GM12873 (cell line): ENCODE measurements at regions not wholly inside any gene's neighbourhood (a gene's known extent, or its start where the extent isn't known, plus 50 kb on each side); places are given as distances from the start of the nearest gene placed in this dataset.

Experiments
- TF ChIP-seq, protein P1 (sequence below): IDR thresholded peaks from 2 replicates; pipeline ENCODE4 v1.5.1; 2012; ENCODE audit warnings: low read depth, mild to moderate bottlenecking, moderate library complexity, low read length, control low read depth; ENCODE audit not compliant: insufficient read depth; ENCODE audit errors: missing control alignments

DNA sequence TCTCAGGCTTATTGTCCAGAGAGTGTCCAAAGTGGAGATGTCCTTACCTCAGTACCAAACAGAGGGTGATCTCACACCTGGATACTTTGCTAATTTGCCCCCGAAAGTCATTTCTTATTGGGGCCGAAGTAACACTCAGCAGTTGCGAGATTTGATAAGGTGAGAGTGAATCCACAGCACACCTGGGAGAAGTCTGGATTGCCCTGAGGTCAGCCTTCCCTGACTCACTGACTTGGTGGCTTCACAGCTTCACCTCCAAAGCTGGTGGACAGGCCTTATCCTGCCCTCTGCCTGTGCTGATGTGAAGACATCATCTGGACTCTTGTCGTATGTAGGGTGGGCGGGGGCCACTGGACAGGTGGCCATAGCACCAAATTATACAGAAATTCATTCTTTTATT lies 101.9 kb upstream of the ARMC2 start:
- TF ChIP-seq, protein P1, sequence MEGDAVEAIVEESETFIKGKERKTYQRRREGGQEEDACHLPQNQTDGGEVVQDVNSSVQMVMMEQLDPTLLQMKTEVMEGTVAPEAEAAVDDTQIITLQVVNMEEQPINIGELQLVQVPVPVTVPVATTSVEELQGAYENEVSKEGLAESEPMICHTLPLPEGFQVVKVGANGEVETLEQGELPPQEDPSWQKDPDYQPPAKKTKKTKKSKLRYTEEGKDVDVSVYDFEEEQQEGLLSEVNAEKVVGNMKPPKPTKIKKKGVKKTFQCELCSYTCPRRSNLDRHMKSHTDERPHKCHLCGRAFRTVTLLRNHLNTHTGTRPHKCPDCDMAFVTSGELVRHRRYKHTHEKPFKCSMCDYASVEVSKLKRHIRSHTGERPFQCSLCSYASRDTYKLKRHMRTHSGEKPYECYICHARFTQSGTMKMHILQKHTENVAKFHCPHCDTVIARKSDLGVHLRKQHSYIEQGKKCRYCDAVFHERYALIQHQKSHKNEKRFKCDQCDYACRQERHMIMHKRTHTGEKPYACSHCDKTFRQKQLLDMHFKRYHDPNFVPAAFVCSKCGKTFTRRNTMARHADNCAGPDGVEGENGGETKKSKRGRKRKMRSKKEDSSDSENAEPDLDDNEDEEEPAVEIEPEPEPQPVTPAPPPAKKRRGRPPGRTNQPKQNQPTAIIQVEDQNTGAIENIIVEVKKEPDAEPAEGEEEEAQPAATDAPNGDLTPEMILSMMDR, result no peak

DNA sequence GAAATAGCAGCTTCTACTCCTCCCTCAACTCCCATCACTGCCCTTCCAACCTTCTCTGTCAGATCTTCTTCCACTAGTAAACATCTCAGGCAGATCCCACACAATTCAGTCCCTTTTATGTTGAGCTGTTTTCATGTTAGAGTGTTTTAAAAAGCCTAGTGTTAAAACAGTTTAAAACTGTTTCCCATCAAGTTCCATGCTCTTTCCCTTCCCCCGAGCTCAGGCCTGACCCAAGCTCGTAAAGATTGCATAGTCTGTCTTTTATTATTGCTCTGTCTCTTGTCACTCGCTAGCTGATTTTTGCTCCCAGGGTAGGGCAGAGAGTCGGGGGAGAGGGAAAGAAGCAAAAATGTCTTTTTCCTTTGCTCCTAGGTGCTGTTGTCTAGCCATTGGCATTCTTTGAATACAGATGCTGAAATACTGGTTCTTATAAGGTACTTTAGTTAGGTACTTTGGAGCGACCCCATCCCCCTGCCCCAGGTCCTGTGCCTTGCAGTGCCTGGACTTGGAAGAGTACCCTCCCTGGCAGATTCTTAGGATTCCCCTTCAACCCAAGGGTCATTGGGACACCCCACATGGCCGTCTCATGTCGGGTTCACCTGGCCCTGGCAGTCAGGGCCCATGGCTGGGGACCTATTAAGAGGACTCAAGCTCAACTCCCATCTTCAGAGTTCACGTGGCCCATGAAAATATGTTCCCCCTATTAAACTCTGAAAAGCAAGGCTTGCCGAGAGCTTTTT lies 101.2 kb upstream of the ARMC2 start:
- TF ChIP-seq, protein P1, result no peak

DNA sequence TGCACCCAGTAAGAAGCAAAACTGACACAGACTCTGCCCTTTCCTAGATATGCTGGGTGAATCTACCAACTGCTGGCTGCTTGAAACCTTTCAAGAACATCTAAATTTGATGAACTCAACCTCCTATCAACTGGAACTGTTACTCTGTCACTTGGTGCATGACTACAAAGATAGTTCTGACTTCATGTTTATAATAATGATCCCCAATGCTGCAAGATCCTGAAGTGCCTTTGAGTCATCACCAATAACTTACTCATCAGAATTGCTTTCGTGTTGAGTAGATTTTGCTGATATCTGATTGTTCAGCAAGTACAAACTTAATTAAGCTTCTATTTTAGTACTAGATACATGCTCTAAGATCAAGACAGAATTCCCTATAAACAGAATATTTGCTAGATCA lies 100.2 kb upstream of the ARMC2 start:
- TF ChIP-seq, protein P1, result no peak

DNA sequence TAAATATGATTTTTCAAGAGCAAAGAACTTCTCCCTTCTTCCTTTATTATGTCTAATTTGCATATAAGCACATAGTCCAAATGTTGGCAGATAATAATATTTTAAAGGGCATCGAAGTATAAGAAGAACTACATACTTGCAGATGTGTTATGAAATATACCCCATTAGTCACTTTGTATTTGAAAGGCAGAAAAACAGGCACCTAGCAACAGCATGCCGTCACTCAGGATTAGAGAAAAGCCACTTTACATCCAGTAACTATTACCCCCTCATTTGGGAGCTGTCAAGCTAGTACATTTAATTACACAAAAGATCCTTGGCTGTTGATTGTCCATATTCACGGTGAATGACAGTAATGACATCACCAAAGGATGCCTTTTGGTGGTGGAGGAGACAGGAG lies 99.3 kb upstream of the ARMC2 start:
- TF ChIP-seq, protein P1, result no peak

DNA sequence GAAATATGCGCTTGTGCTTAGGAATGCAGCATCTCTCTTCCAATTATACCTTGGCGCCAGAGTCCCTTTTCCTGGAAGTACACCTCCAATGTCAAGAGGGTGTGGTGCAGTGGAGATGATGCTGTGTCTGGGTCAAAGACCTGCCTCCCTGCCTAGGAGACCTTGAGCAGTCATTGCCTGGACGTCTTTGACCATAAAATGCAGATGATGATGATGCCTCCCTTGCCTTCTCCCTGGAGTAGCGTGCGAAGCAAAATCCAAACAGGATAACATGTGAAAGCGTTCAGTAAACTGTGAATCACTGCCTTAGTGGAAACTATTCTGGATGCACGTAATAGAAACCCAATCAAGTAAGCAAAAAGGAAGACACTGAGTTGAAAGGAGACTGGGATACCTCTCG lies 97.4 kb upstream of the ARMC2 start:
- TF ChIP-seq, protein P1, result no peak

DNA sequence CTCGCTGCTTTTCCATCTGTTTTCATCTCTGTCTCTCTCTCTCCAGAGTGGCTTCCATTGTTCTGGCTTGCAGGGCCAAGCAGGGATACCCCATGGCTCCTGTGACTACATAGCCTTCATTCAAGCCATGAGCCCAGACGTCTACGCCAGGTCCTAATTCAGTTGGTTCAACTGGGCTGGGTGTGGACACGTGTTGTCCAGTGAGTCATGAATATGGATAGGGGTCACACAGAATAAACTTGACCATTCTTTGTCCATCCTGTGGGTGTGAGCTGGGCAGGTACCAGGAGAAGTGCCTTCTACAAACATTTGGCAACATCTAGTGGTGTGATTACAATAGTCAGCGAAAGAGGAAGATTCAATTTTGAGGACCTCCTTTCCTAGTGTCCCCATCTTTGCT lies 96.9 kb upstream of the ARMC2 start:
- TF ChIP-seq, protein P1, result no peak

DNA sequence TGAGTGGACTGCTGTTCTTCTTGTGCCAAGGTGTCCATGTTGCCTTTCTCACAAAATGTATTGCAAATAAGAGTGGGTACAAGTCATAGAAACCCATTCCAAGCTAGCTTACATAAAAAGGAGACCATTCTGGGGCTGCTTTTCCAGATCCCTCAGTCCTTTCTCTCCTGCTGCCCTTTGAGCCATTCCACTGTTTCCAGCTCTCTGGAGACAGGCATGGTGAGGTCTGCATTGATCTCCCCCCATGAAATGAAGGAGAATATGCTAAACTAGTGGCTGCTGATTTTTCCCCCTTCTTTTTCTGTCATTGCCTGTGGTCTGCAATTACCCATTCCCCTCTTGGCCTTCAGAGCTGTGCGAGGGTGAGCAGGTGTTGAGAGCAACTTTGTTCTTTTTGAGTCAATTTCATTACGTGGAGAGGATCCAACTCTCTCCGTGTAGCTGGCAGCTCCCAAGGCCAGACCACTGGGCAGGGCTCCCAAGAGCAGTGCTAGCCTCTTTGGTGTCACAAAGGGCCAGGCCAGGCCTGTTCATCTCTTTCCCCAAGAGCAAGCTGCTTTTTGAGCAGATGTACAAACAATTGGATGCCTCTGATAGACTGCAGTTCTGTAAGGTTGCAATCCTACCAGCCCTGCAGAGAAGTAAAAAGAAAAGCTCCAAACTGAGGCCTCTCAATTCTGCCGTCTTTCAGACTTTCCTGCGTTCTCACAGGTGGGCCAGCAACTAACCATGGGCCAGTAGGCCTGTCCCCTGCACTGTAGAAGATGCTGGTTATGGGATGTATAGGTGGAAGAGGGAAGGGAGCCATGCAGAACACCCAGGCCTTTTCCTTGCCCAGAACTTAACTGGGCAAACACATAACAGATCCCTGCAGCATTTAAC lies 96.1 kb upstream of the ARMC2 start:
- TF ChIP-seq, protein P1, result no peak
